GM19452 (cell line): ENCODE measurements at regions not wholly inside any gene's neighbourhood (a gene's known extent, or its start where the extent isn't known, plus 50 kb on each side); places are given as distances from the start of the nearest gene placed in this dataset.
"Not testable (repeated sequence)": the region's sequence is repeated elsewhere in the genome, so short reads cannot be mapped to it uniquely, and the experiment has no call there.

Experiments
- ATAC-seq: cut with Tn5 transposase; IDR thresholded peaks from one replicate; pipeline ENCODE4 v1.9.1; 2021; ENCODE audit not compliant: unreplicated experiment

DNA sequence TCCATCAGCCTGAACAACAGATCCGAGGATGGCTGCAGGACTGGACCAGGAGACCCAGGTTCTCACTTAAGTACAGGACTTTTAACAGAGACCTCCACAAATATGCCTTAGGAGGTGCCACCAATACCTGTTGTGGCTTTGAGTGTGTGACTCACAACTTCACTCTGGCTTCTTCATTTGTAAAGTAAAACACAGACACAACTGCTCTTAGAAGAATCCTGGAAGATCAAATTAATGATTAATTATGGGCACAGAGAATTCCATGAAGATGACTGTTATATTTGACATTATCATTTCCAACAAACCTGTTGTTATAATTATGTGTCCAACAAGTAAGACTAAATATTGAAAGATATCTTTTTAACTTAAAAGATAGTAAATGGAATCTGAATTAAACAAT lies 481.4 kb upstream of the KLHL29 start:
- no peak for ATAC-seq

- peak; percentile 69 for ATAC-seq
These were observed 480.8 kb upstream of the KLHL29 start for GRCh38 chr2:22904126-22904684.

GRCh38 chr2:22907330-22907729 lies 477.6 kb upstream of the KLHL29 start:
- no peak for ATAC-seq

- ATAC-seq = no peak
These were observed 472.6 kb upstream of the KLHL29 start for GRCh38 chr2:22912398-22912797.

DNA sequence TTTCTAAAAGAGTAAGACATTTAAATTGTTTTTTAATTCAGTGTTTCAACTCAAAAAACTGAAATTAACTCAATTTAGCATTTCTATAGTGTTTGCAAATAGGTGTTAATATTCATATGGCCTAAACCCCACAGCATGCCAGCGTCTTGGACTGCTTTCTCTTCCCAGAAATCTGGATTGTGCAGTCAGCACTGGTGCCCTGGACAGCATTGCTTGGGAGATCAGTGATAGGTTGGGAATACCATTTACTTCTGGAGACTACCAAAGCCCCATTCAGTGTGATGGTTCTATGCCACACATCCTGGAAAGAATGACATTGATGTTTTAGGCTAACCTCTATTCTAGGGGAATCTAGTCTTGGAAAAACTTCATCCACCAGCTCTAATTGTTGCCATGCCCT lies 455.0 kb upstream of the KLHL29 start:
- no peak for ATAC-seq

GRCh38 chr2:22930781-22931180 lies 454.2 kb upstream of the KLHL29 start:
- ATAC-seq = no peak

DNA sequence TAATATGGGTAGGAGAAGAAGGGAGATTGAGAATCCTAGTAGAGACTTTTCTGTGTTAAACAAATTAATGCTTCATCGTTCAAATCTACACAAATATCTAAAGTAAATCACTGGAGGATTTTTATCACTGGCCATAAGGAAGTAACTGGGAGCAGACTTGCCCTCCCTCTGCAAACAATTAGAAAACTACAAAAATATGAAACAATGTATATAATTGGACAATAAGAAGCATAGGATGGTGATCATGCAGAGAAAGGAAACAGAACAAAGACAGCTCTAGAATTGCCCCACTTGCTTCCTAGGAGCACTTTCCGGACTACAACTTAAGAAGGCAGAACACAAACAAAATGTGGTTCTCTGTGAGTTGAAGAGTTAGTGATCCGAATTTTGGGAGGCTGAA lies 452.7 kb upstream of the KLHL29 start:
- ATAC-seq = no peak

- ATAC-seq = no peak
These were observed 450.2 kb upstream of the KLHL29 start for GRCh38 chr2:22934747-22935146.

DNA sequence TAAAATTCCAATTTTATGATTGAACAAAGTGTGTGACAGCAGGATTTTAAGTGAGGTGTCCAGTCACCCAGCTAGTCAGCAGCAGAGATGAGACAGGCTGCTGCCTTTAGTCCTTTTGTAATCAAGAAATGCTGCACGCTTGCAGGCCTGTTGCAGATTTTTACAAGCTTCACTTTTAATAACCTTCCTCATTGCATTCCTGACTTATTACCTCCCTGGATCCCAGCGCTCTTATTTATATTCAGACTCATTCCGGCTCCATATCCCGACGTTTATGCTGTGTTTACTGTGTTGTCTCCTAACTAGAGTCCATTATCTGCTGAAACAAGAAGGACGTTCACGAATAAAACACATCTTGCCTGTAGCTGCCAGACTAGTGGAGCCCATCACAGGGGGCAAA lies 442.5 kb upstream of the KLHL29 start:
- no peak for ATAC-seq

DNA sequence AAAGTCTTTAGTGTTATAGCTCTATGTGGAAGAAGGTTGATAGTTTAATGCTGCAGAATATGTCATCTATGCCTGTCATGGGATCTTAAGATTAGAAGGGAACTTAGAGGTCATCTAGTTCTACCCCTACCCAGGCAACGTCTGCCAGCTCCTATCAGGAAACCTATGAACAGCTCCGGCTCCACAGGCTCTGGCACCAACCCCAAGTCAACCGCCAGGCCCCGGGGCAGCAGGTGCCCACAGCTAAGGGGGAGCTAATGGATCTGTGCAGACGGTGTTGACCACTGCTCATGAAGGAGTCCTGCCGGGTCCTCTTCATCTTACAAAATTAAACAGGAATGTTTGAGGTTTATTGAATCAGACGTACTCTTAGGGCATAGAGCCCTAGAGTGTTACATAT lies 440.8 kb upstream of the KLHL29 start:
- ATAC-seq = no peak

DNA sequence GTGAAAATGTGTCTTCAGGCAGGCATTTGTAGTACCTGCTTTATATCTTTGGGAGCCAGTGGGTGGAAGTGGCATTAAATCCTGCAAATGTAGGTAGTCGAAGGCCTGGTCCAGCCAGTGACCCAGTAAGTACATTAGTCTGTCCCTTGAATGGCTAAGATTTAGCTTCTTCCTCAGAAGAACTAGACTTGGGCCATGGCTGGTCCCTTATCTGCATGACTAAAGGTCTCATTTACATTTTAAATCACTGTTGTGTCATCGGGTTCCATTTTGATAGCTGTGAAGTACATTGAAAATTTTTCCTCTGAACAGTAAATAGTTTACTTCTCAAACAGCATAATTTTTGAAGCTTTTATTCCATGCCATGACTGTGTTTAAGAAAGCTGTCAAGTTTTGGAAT lies 438.4 kb upstream of the KLHL29 start:
- no peak for ATAC-seq

DNA sequence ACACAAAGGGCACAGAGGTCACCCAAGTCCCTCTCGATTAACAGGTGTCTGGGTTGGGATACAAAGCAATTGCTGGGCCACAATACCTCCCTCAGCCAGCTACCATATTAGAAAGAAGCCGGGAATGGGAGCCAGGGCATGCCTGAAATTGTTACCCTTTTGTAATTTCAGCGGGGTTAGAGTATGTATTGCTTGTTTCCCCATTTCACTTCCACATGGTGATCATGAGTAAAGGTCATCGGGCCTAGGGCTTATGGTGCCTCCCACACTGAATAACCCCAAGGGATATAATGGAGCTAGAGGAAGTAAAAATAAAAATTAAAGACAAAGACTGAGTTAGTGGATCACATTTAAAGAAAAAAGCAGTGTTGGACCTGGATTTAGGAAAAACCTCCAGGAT lies 437.2 kb upstream of the KLHL29 start:
- ATAC-seq = no peak

DNA sequence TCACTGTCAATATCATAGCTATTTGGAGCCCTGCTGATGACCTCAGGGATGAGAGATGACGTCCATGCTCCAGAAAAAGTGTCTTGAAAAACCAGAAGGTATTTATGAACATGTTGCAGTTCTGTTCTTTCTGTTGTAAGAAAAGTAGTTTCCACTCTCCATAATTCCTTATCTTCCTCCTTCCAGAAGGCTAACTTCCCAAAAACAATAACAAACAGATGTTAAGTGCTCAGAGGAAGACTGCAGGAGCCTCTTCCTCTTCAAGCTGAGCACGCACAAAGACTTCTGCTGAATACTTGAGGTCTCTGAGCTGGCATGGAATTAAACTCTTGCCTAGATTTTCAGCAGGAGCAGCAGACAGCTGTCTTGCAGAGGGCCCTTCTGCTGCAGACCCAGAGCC lies 434.5 kb upstream of the KLHL29 start:
- ATAC-seq = no peak

DNA sequence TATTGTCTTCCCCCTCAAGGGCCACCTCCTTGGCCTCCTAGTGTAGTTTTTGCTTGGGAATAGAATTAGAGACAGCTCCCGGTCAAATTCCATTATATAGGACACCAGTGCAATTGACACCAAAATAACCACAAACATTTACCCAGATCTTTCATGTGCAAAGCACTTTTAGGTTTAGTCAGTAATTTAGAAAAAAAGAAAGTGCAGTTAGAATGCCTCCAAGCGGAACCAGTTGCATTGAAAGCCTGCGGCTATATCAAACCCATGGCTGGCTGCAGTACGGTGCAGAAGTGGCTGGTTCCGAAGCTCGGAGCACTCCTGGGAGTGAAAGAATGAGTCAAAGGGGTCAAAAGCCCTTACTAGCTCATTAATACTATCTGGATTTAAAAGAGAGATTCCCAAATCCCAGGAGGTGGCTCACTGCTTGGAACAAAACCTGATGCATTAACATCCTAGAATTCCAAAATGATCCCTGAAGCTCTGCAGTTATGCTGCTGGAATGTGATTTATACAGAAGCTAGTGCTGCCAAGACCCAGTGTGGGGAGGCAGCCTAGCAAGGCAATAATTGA lies 432.2 kb upstream of the KLHL29 start:
- no peak for ATAC-seq

DNA sequence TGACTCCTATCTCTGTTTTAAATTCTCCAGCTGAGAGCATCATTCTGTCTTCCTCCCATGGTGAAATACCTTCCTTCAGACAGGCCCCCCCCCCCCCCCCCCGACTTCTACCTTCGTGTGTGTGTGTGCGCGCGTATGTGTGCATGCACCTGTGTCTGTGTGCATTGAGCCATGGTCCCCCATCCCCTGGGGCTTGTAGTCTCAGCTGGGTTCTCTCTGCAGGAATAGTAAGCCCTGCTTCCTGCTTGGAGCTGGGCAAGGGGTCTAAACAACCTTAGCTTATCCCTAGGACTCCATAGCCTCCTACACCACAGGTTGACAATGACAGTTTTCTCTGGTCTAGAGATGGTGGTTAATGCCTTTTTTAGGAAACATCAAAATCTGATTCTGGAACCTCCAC lies 427.5 kb upstream of the KLHL29 start:
- no peak for ATAC-seq

DNA sequence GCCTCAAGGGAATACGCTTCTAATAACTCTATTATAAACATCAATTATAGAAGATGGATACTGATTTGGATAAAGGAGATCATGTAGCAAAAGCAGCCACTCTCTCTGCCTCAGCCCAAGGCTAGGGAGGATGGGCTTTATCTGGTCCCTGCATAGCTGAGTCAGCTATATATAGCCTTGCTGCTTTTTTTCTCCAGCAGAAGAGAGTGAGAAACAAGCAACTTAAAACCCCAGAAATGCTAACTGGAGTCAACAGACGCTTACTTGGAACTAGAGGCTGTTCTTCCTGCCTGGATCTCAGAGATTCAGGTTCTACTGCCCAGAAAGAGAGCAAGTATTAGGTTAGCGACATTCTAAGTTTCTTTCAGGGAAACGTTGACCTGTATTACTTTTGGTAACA lies 426.7 kb upstream of the KLHL29 start:
- no peak for ATAC-seq

DNA sequence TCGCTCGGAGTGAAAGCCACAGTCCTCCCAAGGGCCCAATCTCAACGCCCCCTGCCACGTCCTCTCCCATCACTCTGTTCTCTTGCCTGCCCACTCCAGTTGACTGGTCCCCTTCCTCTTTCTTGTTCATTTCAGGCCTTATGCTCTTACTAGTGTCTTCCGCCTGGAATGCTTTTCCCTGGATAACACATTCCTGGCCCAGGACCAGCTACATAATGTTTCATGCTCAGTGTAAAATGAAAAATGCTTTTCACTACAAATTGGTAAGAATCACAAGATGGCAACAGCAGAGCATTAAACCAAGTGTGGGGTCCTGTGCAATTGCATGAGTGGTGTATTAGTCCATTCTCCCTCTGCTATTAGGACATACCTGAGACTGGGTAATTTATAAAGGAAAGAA lies 417.2 kb upstream of the KLHL29 start:
- no peak for ATAC-seq

DNA sequence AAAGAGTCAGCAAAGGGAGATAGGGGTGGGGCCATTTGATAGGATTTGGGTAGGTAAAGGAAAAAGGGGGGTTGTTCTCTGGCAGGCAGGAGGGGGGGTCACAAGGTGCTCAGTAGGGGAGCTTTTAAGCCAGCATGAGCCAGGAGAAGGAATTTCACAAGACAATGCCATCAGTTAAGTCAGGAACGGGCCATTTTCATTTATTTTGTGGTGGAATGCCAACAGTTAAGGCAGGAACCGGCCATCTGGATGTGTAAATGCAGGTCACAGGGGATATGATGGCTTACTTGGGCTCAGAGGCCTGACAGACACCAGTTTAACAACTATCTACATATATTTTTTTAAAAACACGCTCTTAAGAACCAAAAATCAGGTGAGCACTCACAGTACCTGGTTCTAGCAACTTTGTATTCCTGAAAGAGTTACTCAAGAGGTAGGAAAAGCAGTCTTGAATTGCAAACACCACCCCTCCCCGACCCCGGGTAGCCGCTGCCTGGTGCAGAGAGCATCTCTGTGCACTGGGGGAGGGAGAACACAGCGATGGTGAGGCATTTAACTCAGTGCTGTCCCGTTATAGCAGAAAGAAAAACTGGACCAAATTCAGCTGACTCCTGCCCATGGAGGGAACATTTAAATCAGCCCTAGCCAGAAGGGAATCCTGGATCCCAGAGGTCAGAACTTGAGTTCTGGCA lies 414.5 kb upstream of the KLHL29 start:
- ATAC-seq = no peak

GRCh38 chr2:22970991-22971390 lies 414.0 kb upstream of the KLHL29 start:
- ATAC-seq = no peak

DNA sequence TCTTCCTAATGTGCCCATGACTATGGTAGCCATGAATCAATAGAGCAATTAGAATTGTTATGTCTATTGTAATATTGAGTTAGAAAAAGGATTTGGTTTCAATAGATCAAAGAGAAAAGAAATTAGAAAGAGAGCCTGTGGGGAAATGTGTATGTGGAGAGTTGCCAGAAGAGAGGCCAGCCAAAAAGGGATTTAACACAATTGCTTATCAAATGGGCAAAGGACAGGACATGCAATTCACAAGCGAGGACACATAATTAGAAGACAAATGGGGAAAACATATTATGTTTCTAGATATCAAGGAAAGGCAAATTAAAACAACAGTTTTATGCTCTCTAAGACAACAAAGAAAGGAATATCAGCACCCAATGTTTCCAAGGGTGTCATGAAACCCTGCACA lies 403.2 kb upstream of the KLHL29 start:
- no peak for ATAC-seq

DNA sequence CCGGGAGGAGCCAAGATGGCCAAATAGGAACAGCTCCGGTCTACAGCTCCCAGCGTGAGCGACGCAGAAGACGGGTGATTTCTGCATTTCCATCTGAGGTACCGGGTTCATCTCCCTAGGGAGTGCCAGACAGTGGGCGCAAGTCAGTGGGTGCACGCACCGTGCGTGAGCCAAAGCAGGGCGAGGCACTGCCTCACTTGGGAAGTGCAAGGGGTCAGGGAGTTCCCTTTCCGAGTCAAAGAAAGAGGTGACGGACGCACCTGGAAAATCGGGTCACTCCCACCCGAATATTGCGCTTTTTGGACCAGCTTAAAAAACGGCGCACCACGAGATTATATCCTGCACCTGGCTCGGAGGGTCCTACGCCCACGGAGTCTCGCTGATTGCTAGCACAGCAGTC lies 400.8 kb upstream of the KLHL29 start:
- not testable (repeated sequence) for ATAC-seq

DNA sequence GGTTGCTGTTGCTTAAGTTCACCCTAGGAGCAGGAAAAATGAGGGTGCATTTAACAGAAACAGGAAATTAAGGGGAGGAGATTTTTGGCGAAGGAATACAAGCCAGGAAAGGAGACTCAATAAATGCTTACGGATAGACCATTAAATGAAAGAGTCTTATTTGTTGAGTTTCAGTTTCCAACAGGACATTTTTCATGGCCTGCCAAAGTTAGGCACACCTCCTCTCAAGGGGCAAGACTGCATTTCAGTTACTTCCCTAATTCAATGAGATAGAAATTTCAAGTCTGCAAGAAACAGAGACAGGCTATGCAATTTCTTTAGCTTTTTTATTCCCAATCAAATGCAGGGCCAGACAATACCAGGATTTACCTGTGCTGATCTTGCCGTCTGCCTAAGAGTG lies 394.7 kb upstream of the KLHL29 start:
- no peak for ATAC-seq

GRCh38 chr2:22991844-22992243 lies 393.1 kb upstream of the KLHL29 start:
- no peak for ATAC-seq
